GM23338 (cell line): ENCODE measurements at regions not wholly inside any gene's neighbourhood (a gene's known extent, or its start where the extent isn't known, plus 50 kb on each side); places are given as distances from the start of the nearest gene placed in this dataset.

Experiments used
- ATAC-seq: fragments of 200-7000 bp; cut with Tn5 transposase; 3 replicates; pipeline ENCODE4 v1.9.1; 2020
- DNase-seq: peaks from one replicate; pipeline ENCODE4 v3.0.0-alpha.2; 2015; ENCODE audit warnings: low spot score
- H2AFZ ChIP-seq: fragments of 200-600 bp; sonication (generic); 2 replicates; pipeline ENCODE4 v1.8.0; 2016; ENCODE audit warnings: antibody characterized with exemption, mild to moderate bottlenecking, moderate library complexity
- H3F3A ChIP-seq: fragments of 200-600 bp; sonication (generic); replicated peaks from 2 replicates; pipeline ENCODE4 v1.8.0; 2017; ENCODE audit warnings: antibody characterized with exemption, mixed run types, low read depth
- H3K27ac ChIP-seq: fragments of 200-600 bp; sonication (generic); 2 replicates; pipeline ENCODE4 v1.6.1; 2016; ENCODE audit warnings: low read depth
- H3K27me3 ChIP-seq: fragments of 200-600 bp; sonication (generic); 2 replicates; pipeline ENCODE4 v1.8.0; 2016; ENCODE audit warnings: mild to moderate bottlenecking, mixed run types, moderate library complexity; ENCODE audit not compliant: insufficient read depth
- H3K36me3 ChIP-seq: fragments of 200-600 bp; sonication (generic); 2 replicates; pipeline ENCODE4 v1.8.0; 2016; ENCODE audit warnings: mild to moderate bottlenecking; ENCODE audit not compliant: insufficient read depth
- H3K4me1 ChIP-seq: fragments of 200-600 bp; sonication (generic); 2 replicates; pipeline ENCODE4 v1.8.0; 2016; ENCODE audit warnings: mild to moderate bottlenecking, moderate library complexity; ENCODE audit not compliant: insufficient read depth
- H3K4me2 ChIP-seq: fragments of 200-600 bp; sonication (generic); 2 replicates; pipeline ENCODE4 v1.7.1; 2017; ENCODE audit warnings: mixed run types
- H3K4me3 ChIP-seq: fragments of 200-600 bp; sonication (generic); 2 replicates; pipeline ENCODE4 v1.6.1; 2016; ENCODE audit warnings: mixed run types
- H3K79me2 ChIP-seq: fragments of 200-600 bp; sonication (generic); replicated peaks from 2 replicates; pipeline ENCODE4 v1.8.0; 2017; ENCODE audit warnings: mild to moderate bottlenecking; ENCODE audit not compliant: insufficient read depth
- H3K9me2 ChIP-seq: fragments of 200-600 bp; sonication (generic); 2 replicates; pipeline ENCODE4 v1.8.0; 2017; ENCODE audit not compliant: insufficient read depth
- H4K20me1 ChIP-seq: fragments of 200-600 bp; sonication (generic); replicated peaks from 2 replicates; pipeline ENCODE4 v1.8.0; 2017; ENCODE audit warnings: mild to moderate bottlenecking; ENCODE audit not compliant: insufficient read depth
- H3K27ac Mint-ChIP-seq: 2 replicates; pipeline ENCODE4 v1.8.0; 2020; ENCODE audit warnings: inconsistent platforms, mild to moderate bottlenecking, moderate library complexity, mixed read lengths
- H3K27me3 Mint-ChIP-seq: 3 replicates; pipeline ENCODE4 v1.8.0; 2022; ENCODE audit warnings: low read depth, mild to moderate bottlenecking, moderate library complexity, mixed read lengths, inconsistent platforms; ENCODE audit not compliant: insufficient read depth, poor library complexity
- H3K36me3 Mint-ChIP-seq: 3 replicates; pipeline ENCODE4 v1.8.0; 2021; ENCODE audit warnings: low read depth, mild to moderate bottlenecking, inconsistent platforms, moderate library complexity, mixed read lengths
- H3K4me1 Mint-ChIP-seq: 3 replicates; pipeline ENCODE4 v1.8.0; 2020; ENCODE audit warnings: mild to moderate bottlenecking, inconsistent platforms, mixed read lengths
- H3K4me3 Mint-ChIP-seq: 3 replicates; pipeline ENCODE4 v1.8.0; 2021; ENCODE audit warnings: moderate library complexity, mild to moderate bottlenecking, inconsistent platforms, mixed read lengths
- H3K9me3 Mint-ChIP-seq: 3 replicates; pipeline ENCODE4 v1.8.0; 2020; ENCODE audit warnings: moderate library complexity, mild to moderate bottlenecking, inconsistent platforms, mixed read lengths
- CREB1 ChIP-seq: fragments of 250-450 bp; sonication (Bioruptor Pico); IDR thresholded peaks from 2 replicates; pipeline ENCODE4 v1.5.0; 2020; ENCODE audit warnings: low read depth, mild to moderate bottlenecking, moderate library complexity
- ETS1 ChIP-seq: IDR thresholded peaks from 2 replicates; pipeline ENCODE4 v1.6.1; 2016; ENCODE audit warnings: antibody characterized with exemption
- EZH2 ChIP-seq: fragments of 200-600 bp; sonication (generic); IDR thresholded peaks from one replicate; pipeline ENCODE4 v1.8.0; 2017; ENCODE audit warnings: antibody characterized with exemption, mild to moderate bottlenecking, low read depth; ENCODE audit not compliant: unreplicated experiment
- EZH2phosphoT487 ChIP-seq: fragments of 200-600 bp; sonication (generic); IDR thresholded peaks from one replicate; pipeline ENCODE4 v1.8.1; 2018; ENCODE audit warnings: antibody characterized with exemption; ENCODE audit not compliant: unreplicated experiment
- JUNB ChIP-seq: IDR thresholded peaks from one replicate; pipeline ENCODE4 v1.6.1; 2016; ENCODE audit warnings: antibody characterized with exemption; ENCODE audit not compliant: unreplicated experiment
- NANOG ChIP-seq: IDR thresholded peaks from 2 replicates; pipeline ENCODE4 v1.6.1; 2016; ENCODE audit warnings: antibody characterized with exemption, borderline replicate concordance
- POLR2AphosphoS5 ChIP-seq: IDR thresholded peaks from 2 replicates; pipeline ENCODE4 v1.6.1; 2016; ENCODE audit warnings: antibody characterized with exemption, low read depth
- STAT1 ChIP-seq: IDR thresholded peaks from one replicate; pipeline ENCODE4 v1.6.1; 2016; ENCODE audit warnings: antibody characterized with exemption; ENCODE audit not compliant: unreplicated experiment
- ZNF114 ChIP-seq: fragments of 250-450 bp; sonication (Bioruptor Pico); IDR thresholded peaks from 2 replicates; pipeline ENCODE4 v1.5.0; 2020; ENCODE audit warnings: mild to moderate bottlenecking, moderate library complexity
- ZNF331 ChIP-seq: fragments of 250-450 bp; sonication (Bioruptor Pico); IDR thresholded peaks from 2 replicates; pipeline ENCODE4 v1.5.0; 2020; ENCODE audit warnings: low read depth, mild to moderate bottlenecking, moderate library complexity
- TF ChIP-seq, protein P1 (sequence below): IDR thresholded peaks from one replicate; pipeline ENCODE4 v1.6.1; 2018; ENCODE audit warnings: antibody characterized with exemption; ENCODE audit not compliant: unreplicated experiment
- TF ChIP-seq, protein P2 (sequence below): fragments of 250-450 bp; sonication (Bioruptor Pico); IDR thresholded peaks from 2 replicates; pipeline ENCODE4 v1.5.0; 2020; ENCODE audit warnings: mild to moderate bottlenecking, moderate library complexity
- TF ChIP-seq, protein P3 (sequence below), 2 experiments: fragments of 200-600 bp in 1 of 2; sonication (generic) in 1 of 2; conservative IDR thresholded peaks; 2 replicates each; pipeline versions ENCODE4 v1.5.1 to v1.6.1; 2016 to 2017; ENCODE audit warnings: antibody characterized with exemption in 2 of 2, low read depth in 2 of 2, mild to moderate bottlenecking in 2 of 2, moderate library complexity in 1 of 2

DNA sequence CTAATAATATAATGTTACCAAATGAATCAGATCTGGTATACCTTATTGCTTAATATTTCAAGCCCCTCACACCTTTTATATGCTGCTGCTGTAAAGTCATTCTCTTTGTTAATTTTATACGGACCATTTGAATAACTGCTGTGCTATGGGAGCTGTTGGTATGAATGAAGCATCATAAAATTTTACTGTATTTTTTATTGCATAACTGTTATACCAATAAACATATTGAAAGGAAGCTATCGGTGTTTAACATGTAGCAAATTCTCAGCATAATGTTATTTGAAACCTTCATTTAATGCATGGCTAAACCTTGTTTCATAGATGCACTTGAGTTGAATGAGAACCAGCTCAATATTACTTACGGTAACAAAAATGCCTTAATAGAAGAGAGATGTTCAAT is 1040.3 kb downstream of the SOCS6 start:
- no peak overlapping the region for H2AFZ ChIP-seq
- H3K27me3 ChIP-seq = no peaks in the 10 kb centered on the region
- no peaks in the 10 kb centered on the region for H4K20me1 ChIP-seq
- H3K4me2 ChIP-seq = no peak overlapping the region
- no peaks in the 10 kb centered on the region for H3K4me1 ChIP-seq
- Mint-ChIP-seq H3K36me3 (peaks cover 36% of the 10 kb centered on the region), H3K27ac (no peak overlapping the region), H3K9me3 (peaks cover 90% of the 10 kb centered on the region), H3K27me3 (no peaks in the 10 kb centered on the region), H3K4me1 (no peaks in the 10 kb centered on the region), H3K4me3 (no peak overlapping the region)
- H3F3A ChIP-seq = no peaks in the 10 kb centered on the region
- no peak overlapping the region for H3K4me3 ChIP-seq
- TF ChIP-seq, protein P1, sequence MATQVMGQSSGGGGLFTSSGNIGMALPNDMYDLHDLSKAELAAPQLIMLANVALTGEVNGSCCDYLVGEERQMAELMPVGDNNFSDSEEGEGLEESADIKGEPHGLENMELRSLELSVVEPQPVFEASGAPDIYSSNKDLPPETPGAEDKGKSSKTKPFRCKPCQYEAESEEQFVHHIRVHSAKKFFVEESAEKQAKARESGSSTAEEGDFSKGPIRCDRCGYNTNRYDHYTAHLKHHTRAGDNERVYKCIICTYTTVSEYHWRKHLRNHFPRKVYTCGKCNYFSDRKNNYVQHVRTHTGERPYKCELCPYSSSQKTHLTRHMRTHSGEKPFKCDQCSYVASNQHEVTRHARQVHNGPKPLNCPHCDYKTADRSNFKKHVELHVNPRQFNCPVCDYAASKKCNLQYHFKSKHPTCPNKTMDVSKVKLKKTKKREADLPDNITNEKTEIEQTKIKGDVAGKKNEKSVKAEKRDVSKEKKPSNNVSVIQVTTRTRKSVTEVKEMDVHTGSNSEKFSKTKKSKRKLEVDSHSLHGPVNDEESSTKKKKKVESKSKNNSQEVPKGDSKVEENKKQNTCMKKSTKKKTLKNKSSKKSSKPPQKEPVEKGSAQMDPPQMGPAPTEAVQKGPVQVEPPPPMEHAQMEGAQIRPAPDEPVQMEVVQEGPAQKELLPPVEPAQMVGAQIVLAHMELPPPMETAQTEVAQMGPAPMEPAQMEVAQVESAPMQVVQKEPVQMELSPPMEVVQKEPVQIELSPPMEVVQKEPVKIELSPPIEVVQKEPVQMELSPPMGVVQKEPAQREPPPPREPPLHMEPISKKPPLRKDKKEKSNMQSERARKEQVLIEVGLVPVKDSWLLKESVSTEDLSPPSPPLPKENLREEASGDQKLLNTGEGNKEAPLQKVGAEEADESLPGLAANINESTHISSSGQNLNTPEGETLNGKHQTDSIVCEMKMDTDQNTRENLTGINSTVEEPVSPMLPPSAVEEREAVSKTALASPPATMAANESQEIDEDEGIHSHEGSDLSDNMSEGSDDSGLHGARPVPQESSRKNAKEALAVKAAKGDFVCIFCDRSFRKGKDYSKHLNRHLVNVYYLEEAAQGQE = no peak
- TF ChIP-seq STAT1 (no peak), NANOG (no peak), ETS1 (no peak), EZH2phosphoT487 (no peak), ZNF114 (CRISPR knock-in tag) (no peak), JUNB (no peak), CREB1 (CRISPR knock-in tag) (no peak), EZH2 (no peak), POLR2AphosphoS5 (no peak), ZNF331 (CRISPR knock-in tag) (no peak)
- TF ChIP-seq, protein P2, sequence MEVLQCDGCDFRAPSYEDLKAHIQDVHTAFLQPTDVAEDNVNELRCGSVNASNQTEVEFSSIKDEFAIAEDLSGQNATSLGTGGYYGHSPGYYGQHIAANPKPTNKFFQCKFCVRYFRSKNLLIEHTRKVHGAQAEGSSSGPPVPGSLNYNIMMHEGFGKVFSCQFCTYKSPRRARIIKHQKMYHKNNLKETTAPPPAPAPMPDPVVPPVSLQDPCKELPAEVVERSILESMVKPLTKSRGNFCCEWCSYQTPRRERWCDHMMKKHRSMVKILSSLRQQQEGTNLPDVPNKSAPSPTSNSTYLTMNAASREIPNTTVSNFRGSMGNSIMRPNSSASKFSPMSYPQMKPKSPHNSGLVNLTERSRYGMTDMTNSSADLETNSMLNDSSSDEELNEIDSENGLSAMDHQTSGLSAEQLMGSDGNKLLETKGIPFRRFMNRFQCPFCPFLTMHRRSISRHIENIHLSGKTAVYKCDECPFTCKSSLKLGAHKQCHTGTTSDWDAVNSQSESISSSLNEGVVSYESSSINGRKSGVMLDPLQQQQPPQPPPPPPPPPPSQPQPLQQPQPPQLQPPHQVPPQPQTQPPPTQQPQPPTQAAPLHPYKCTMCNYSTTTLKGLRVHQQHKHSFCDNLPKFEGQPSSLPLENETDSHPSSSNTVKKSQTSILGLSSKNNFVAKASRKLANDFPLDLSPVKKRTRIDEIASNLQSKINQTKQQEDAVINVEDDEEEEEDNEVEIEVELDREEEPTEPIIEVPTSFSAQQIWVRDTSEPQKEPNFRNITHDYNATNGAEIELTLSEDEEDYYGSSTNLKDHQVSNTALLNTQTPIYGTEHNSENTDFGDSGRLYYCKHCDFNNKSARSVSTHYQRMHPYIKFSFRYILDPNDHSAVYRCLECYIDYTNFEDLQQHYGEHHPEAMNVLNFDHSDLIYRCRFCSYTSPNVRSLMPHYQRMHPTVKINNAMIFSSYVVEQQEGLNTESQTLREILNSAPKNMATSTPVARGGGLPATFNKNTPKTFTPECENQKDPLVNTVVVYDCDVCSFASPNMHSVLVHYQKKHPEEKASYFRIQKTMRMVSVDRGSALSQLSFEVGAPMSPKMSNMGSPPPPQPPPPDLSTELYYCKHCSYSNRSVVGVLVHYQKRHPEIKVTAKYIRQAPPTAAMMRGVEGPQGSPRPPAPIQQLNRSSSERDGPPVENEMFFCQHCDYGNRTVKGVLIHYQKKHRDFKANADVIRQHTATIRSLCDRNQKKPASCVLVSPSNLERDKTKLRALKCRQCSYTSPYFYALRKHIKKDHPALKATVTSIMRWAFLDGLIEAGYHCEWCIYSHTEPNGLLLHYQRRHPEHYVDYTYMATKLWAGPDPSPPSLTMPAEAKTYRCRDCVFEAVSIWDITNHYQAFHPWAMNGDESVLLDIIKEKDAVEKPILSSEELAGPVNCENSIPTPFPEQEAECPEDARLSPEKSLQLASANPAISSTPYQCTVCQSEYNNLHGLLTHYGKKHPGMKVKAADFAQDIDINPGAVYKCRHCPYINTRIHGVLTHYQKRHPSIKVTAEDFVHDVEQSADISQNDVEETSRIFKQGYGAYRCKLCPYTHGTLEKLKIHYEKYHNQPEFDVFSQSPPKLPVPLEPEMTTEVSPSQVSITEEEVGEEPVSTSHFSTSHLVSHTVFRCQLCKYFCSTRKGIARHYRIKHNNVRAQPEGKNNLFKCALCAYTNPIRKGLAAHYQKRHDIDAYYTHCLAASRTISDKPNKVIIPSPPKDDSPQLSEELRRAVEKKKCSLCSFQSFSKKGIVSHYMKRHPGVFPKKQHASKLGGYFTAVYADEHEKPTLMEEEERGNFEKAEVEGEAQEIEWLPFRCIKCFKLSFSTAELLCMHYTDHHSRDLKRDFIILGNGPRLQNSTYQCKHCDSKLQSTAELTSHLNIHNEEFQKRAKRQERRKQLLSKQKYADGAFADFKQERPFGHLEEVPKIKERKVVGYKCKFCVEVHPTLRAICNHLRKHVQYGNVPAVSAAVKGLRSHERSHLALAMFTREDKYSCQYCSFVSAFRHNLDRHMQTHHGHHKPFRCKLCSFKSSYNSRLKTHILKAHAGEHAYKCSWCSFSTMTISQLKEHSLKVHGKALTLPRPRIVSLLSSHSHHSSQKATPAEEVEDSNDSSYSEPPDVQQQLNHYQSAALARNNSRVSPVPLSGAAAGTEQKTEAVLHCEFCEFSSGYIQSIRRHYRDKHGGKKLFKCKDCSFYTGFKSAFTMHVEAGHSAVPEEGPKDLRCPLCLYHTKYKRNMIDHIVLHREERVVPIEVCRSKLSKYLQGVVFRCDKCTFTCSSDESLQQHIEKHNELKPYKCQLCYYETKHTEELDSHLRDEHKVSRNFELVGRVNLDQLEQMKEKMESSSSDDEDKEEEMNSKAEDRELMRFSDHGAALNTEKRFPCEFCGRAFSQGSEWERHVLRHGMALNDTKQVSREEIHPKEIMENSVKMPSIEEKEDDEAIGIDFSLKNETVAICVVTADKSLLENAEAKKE = no peak
- TF ChIP-seq, protein P3, sequence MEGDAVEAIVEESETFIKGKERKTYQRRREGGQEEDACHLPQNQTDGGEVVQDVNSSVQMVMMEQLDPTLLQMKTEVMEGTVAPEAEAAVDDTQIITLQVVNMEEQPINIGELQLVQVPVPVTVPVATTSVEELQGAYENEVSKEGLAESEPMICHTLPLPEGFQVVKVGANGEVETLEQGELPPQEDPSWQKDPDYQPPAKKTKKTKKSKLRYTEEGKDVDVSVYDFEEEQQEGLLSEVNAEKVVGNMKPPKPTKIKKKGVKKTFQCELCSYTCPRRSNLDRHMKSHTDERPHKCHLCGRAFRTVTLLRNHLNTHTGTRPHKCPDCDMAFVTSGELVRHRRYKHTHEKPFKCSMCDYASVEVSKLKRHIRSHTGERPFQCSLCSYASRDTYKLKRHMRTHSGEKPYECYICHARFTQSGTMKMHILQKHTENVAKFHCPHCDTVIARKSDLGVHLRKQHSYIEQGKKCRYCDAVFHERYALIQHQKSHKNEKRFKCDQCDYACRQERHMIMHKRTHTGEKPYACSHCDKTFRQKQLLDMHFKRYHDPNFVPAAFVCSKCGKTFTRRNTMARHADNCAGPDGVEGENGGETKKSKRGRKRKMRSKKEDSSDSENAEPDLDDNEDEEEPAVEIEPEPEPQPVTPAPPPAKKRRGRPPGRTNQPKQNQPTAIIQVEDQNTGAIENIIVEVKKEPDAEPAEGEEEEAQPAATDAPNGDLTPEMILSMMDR (conservative IDR thresholded peaks at IDR 0.05; ENCODE audit: low read depth in 2 of 2) = no peak
- no peaks in the 10 kb centered on the region for H3K9me2 ChIP-seq
- DNase-seq (no peak), ATAC-seq (no peak)
- H3K79me2 ChIP-seq = no peaks in the 10 kb centered on the region
- peaks cover 22% of the 10 kb centered on the region for H3K36me3 ChIP-seq
- H3K27ac ChIP-seq = no peak overlapping the region
